SU-DHL-6 (cell line): ENCODE measurements at regions not wholly inside any gene's neighbourhood (a gene's known extent, or its start where the extent isn't known, plus 50 kb on each side); places are given as distances from the start of the nearest gene placed in this dataset.

Experiments
- H2AFZ ChIP-seq: fragments of 200-600 bp; sonication (generic); 2 replicates; pipeline ENCODE4 v1.6.1; 2014; ENCODE audit warnings: low read depth, mild to moderate bottlenecking, moderate library complexity, mixed read lengths, antibody characterized with exemption, low read length; ENCODE audit not compliant: severe bottlenecking
- H3F3A ChIP-seq: fragments of 200-600 bp; shearing (Covaris generic); 2 replicates; pipeline ENCODE4 v1.6.0; 2016; ENCODE audit warnings: antibody characterized with exemption, mild to moderate bottlenecking; ENCODE audit not compliant: insufficient read depth
- H3K27ac ChIP-seq: fragments of 200-600 bp; sonication (generic); 2 replicates; pipeline ENCODE4 v1.5.1; 2016; ENCODE audit warnings: low read depth, mild to moderate bottlenecking, low read length, moderate library complexity, mixed read lengths
- H3K27me3 ChIP-seq: fragments of 200-600 bp; sonication (generic), shearing (Covaris generic); 2 replicates; pipeline ENCODE4 v1.6.0; 2014; ENCODE audit warnings: mild to moderate bottlenecking, low read length
- H3K36me3 ChIP-seq: fragments of 200-600 bp; sonication (generic); 2 replicates; pipeline ENCODE4 v1.6.1; 2014; ENCODE audit warnings: mild to moderate bottlenecking, low read length, mixed read lengths
- H3K4me2 ChIP-seq: fragments of 300-600, 200-600 bp; shearing (Covaris generic), sonication (generic); 2 replicates; pipeline ENCODE4 v1.6.0; 2014; ENCODE audit warnings: low read length, low read depth, mild to moderate bottlenecking; ENCODE audit not compliant: poor library complexity, severe bottlenecking
- H3K4me3 ChIP-seq: fragments of 200-600 bp; sonication (generic); 2 replicates; pipeline ENCODE4 v1.5.1; 2014; ENCODE audit warnings: antibody characterized with exemption, low read length, mild to moderate bottlenecking, mixed read lengths; ENCODE audit not compliant: insufficient read depth, poor library complexity, severe bottlenecking
- H3K79me2 ChIP-seq: fragments of 200-600 bp; sonication (generic); 2 replicates; pipeline ENCODE4 v1.6.1; 2014; ENCODE audit warnings: mild to moderate bottlenecking, low read length, moderate library complexity; ENCODE audit not compliant: insufficient read depth
- H3K9ac ChIP-seq: fragments of 200-600 bp; sonication (generic); 2 replicates; pipeline ENCODE4 v1.7.0; 2014; ENCODE audit warnings: mild to moderate bottlenecking, low read length
- H3K9me2 ChIP-seq: fragments of 200-600 bp; sonication (generic); replicated peaks from 2 replicates; pipeline ENCODE4 v1.6.1; 2014; ENCODE audit warnings: low read length; ENCODE audit not compliant: insufficient read depth
- H3K9me3 ChIP-seq: fragments of 200-600 bp; sonication (generic); 2 replicates; pipeline ENCODE4 v1.6.1; 2014; ENCODE audit warnings: low read length, mixed read lengths; ENCODE audit not compliant: insufficient read depth
- H4K20me1 ChIP-seq: fragments of 200-600 bp; sonication (generic); 2 replicates; pipeline ENCODE4 v1.6.1; 2014; ENCODE audit warnings: low read depth, mild to moderate bottlenecking, antibody characterized with exemption, low read length, moderate library complexity, mixed read lengths
- CTCF ChIP-seq: fragments of 200-600 bp; sonication (generic); IDR thresholded peaks from one replicate; pipeline ENCODE4 v1.5.1; 2017; ENCODE audit warnings: antibody characterized with exemption, mild to moderate bottlenecking, low read length, moderate library complexity; ENCODE audit not compliant: insufficient read depth, poor library complexity, severe bottlenecking
- EZH2phosphoT487 ChIP-seq: fragments of 200-600 bp; sonication (generic), shearing (Covaris generic); conservative IDR thresholded peaks from 2 replicates; pipeline ENCODE4 v1.6.1; 2018; ENCODE audit warnings: mild to moderate bottlenecking, antibody characterized with exemption, low read length, moderate library complexity, mixed read lengths

DNA sequence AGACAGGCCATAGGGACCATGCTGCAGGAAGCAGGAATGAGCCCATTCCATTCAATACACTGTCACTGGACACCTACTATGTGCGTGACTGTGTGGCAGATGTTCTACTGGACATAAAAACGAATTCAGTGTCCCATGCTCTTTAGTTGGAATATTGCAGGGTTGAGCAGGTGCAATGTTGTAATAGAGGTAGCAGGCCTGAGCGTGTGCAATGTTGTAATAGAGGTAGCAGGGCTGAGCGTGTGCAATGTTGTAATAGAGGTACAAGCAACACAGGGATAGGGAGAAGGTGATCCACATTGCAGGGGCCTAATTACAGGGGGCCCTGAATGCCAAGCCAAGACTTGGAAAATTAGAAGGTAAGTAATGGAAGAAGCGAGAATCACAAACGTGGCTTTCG lies 261.4 kb upstream of the HES1 start:
- Histone ChIP-seq H3K9ac (no peak overlapping the region), H3K4me2 (no peak overlapping the region), H3K36me3 (no peaks in the 10 kb centered on the region), H3K4me3 (no peak overlapping the region), H3K27ac (no peak overlapping the region), H3F3A (no peaks in the 10 kb centered on the region), H4K20me1 (no peaks in the 10 kb centered on the region), H3K9me3 (no peaks in the 10 kb centered on the region), H3K27me3 (no peaks in the 10 kb centered on the region), H3K79me2 (no peaks in the 10 kb centered on the region), H3K9me2 (no peaks in the 10 kb centered on the region), H2AFZ (no peak overlapping the region)
- TF ChIP-seq CTCF = no peak
- no peak for TF ChIP-seq EZH2phosphoT487

DNA sequence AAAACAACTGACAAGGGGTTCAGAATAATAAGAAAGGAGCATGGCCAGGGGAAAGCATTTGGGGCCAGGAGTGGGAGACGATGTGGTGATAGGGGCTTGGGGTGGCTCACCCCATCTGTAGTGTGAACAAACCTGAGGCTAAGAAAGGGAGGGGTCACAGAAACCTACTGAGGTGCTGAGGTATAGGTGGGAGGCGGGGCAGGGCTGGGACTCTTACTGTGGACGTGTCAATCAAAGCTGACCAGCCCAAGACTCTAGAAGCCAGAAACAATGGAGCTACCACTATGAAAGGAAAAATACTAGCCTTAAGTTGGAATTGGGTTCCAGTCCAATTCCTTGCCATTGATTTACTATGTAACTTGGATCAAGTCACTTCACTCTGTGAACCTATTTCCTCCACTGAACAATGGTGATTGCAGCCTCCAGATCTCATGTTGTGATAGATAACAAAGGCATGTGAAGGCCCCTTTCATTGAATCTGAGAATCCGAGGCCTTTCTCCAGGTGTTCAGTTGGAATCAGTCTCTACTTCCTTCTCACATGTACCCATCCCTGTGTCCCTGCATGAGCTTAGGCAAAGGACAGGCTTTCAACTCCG lies 260.9 kb upstream of the HES1 start:
- no peak overlapping the region for H2AFZ ChIP-seq
- no peak overlapping the region for H3K4me2 ChIP-seq
- H3K79me2 ChIP-seq = no peaks in the 10 kb centered on the region
- H3F3A ChIP-seq = no peaks in the 10 kb centered on the region
- no peaks in the 10 kb centered on the region for H3K27me3 ChIP-seq
- no peak overlapping the region for H3K4me3 ChIP-seq
- no peaks in the 10 kb centered on the region for H3K9me3 ChIP-seq
- TF ChIP-seq EZH2phosphoT487 (no peak), CTCF (no peak)
- H3K9me2 ChIP-seq = no peaks in the 10 kb centered on the region
- H3K36me3 ChIP-seq = no peaks in the 10 kb centered on the region
- H3K9ac ChIP-seq = no peak overlapping the region
- H4K20me1 ChIP-seq = no peaks in the 10 kb centered on the region
- H3K27ac ChIP-seq = no peak overlapping the region

DNA sequence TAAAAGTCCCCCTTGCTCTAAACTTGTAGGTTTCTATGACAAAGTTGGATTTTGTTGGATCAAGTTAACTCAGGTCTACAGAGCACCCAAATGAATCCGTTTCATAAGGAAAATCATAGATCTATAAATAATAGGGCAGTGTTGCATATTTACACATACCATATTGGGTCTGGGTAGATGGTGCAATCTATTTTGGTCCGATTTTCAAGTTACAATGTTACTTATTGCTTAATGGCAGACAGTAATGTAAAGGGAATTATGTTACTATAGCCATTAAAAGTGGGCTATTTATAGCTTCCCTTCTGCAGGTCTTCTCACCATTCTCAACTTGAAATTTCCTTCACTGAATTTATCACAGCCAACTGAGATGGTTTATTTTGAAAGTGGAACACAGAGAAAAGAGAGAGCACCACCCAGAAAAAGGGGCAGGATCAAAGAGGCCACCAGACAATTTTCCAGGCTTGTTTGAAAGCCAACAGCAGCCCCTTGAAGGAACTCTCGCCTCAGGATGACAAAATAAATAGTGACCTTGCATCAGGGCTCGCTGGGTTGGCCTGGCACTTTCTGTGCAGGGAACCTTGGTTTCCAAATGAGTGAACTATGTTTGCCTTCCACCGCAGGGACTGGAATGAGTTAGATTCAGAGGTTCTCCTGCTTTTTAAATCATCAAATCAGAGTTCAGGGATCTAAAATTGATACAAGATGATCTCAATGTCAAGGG lies 260.2 kb upstream of the HES1 start:
- H2AFZ ChIP-seq = no peak overlapping the region
- no peaks in the 10 kb centered on the region for H3K36me3 ChIP-seq
- H3K27ac ChIP-seq = no peak overlapping the region
- no peaks in the 10 kb centered on the region for H3K79me2 ChIP-seq
- TF ChIP-seq EZH2phosphoT487 (no peak), CTCF (no peak)
- no peaks in the 10 kb centered on the region for H3K27me3 ChIP-seq
- no peaks in the 10 kb centered on the region for H3F3A ChIP-seq
- no peak overlapping the region for H3K4me3 ChIP-seq
- no peaks in the 10 kb centered on the region for H4K20me1 ChIP-seq
- no peak overlapping the region for H3K4me2 ChIP-seq
- no peaks in the 10 kb centered on the region for H3K9me2 ChIP-seq
- no peak overlapping the region for H3K9ac ChIP-seq
- no peaks in the 10 kb centered on the region for H3K9me3 ChIP-seq
